Activated CD8-positive, alpha-beta T cell treated with anti-CD3 and anti-CD28 coated beads for 36 hours (primary cell): ENCODE measurements at regions not wholly inside any gene's neighbourhood (a gene's known extent, or its start where the extent isn't known, plus 50 kb on each side); places are given as distances from the start of the nearest gene placed in this dataset.

Source experiments
- ATAC-seq: fragments of 200-7000 bp; cut with Tn5 transposase; one replicate; pipeline ENCODE4 v1.10.0; 2021; ENCODE audit warnings: mild to moderate bottlenecking, moderate library complexity
- CTCF ChIA-PET: fragments of 350-600 bp; sonication (Branson Sonifier 250); formaldehyde crosslinking; loops from one replicate; lab custom pipeline; 2021; ENCODE audit warnings: antibody characterized with exemption; lab: Charles Lee
- POLR2A ChIA-PET: fragments of 350-600 bp; sonication (Branson Sonifier 250); formaldehyde crosslinking; loops from one replicate; lab custom pipeline; 2021; ENCODE audit warnings: antibody characterized with exemption; lab: Charles Lee
- DNase-seq: peaks from one replicate; pipeline ENCODE4 v3.0.0-alpha.2; 2020
- H3K27ac Mint-ChIP-seq: one replicate; pipeline ENCODE4 v1.8.0; 2021; ENCODE audit warnings: mild to moderate bottlenecking, mixed read lengths
- H3K27me3 Mint-ChIP-seq: one replicate; pipeline ENCODE4 v1.8.0; 2021; ENCODE audit warnings: mixed read lengths
- H3K36me3 Mint-ChIP-seq: one replicate; pipeline ENCODE4 v1.8.0; 2021; ENCODE audit warnings: low read depth, mixed read lengths
- H3K4me1 Mint-ChIP-seq: one replicate; pipeline ENCODE4 v1.8.0; 2021; ENCODE audit warnings: low read depth, mixed read lengths
- H3K4me3 Mint-ChIP-seq: one replicate; pipeline ENCODE4 v1.8.0; 2021; ENCODE audit warnings: mild to moderate bottlenecking, moderate library complexity, mixed read lengths
- H3K9me3 Mint-ChIP-seq: one replicate; pipeline ENCODE4 v1.8.0; 2021; ENCODE audit warnings: mixed read lengths
- CTCF ChIP-seq: fragments of 200-600 bp; IDR thresholded peaks from one replicate; pipeline ENCODE4 v1.8.0; 2022; ENCODE audit warnings: antibody characterized with exemption, mild to moderate bottlenecking
- intact Hi-C: fragments of 100-400 bp; cut with micrococcal nuclease; formaldehyde crosslinking; loops from one replicate; pipeline ENCODE4 v1.10.0; 2022

- POLR2A ChIA-PET, result no interaction called here
- CTCF ChIA-PET, result no interaction called here
- H3K36me3 Mint-ChIP-seq, result no peaks in the 10 kb centered on the region
- peaks cover 16% of the 10 kb centered on the region for H3K9me3 Mint-ChIP-seq
- intact Hi-C loops, result no loop called here
- H3K4me1 Mint-ChIP-seq, result no peaks in the 10 kb centered on the region
- DNase-seq (no peak), ATAC-seq (no peak)
- H3K27ac Mint-ChIP-seq, result no peak overlapping the region
- TF ChIP-seq CTCF, result no peak
- H3K4me3 Mint-ChIP-seq, result no peak overlapping the region
- H3K27me3 Mint-ChIP-seq, result no peaks in the 10 kb centered on the region
These were observed 1341.3 kb downstream of the LRFN5 start for GRCh38 chr14:42947991-42948390.

GRCh38 chr14:42944284-42944683 is 1337.6 kb downstream of the LRFN5 start:
- intact Hi-C loops, result no loop called here
- no peak for ATAC-seq
- no peaks in the 10 kb centered on the region for H3K36me3 Mint-ChIP-seq

GRCh38 chr14:42931308-42931707 is 1324.6 kb downstream of the LRFN5 start:
- no peak overlapping the region for H3K4me3 Mint-ChIP-seq
- no peak for DNase-seq
- peaks cover 9% of the 10 kb centered on the region for H3K9me3 Mint-ChIP-seq
- H3K27ac Mint-ChIP-seq, result no peak overlapping the region
- ChIA-PET CTCF (no interaction called here), POLR2A (no interaction called here)
- intact Hi-C loops, result no loop called here
- H3K27me3 Mint-ChIP-seq, result no peaks in the 10 kb centered on the region
- H3K36me3 Mint-ChIP-seq, result no peaks in the 10 kb centered on the region
- no peaks in the 10 kb centered on the region for H3K4me1 Mint-ChIP-seq
- no peak for TF ChIP-seq CTCF
- no peak for ATAC-seq

More at GRCh38 chr14:42944284-42944683, 1337.6 kb downstream of the LRFN5 start:
- no peak for DNase-seq
- no peaks in the 10 kb centered on the region for H3K27me3 Mint-ChIP-seq
- H3K27ac Mint-ChIP-seq, result no peak overlapping the region
- no peaks in the 10 kb centered on the region for H3K4me1 Mint-ChIP-seq
- ChIA-PET POLR2A (no interaction called here), CTCF (no interaction called here)
- TF ChIP-seq CTCF, result no peak
- peaks cover 5% of the 10 kb centered on the region for H3K9me3 Mint-ChIP-seq
- no peak overlapping the region for H3K4me3 Mint-ChIP-seq

- ATAC-seq, result no peak
- ChIA-PET CTCF (no interaction called here), POLR2A (no interaction called here)
- TF ChIP-seq CTCF, result no peak
- Mint-ChIP-seq H3K27me3 (no peaks in the 10 kb centered on the region), H3K4me3 (no peak overlapping the region), H3K27ac (no peak overlapping the region), H3K36me3 (no peaks in the 10 kb centered on the region), H3K9me3 (peaks cover 13% of the 10 kb centered on the region), H3K4me1 (no peaks in the 10 kb centered on the region)
- intact Hi-C loops, result no loop called here
- DNase-seq, result no peak
These were observed 1323.3 kb downstream of the LRFN5 start for GRCh38 chr14:42929806-42930480.

- intact Hi-C loops, result no loop called here
- no peak overlapping the region for H3K4me3 Mint-ChIP-seq
- TF ChIP-seq CTCF, result no peak
- ATAC-seq, result no peak
- no peak for DNase-seq
- POLR2A ChIA-PET, result no interaction called here
- peaks cover 25% of the 10 kb centered on the region for H3K9me3 Mint-ChIP-seq
- CTCF ChIA-PET, result no interaction called here
- H3K36me3 Mint-ChIP-seq, result no peaks in the 10 kb centered on the region
- H3K27me3 Mint-ChIP-seq, result no peaks in the 10 kb centered on the region
- no peak overlapping the region for H3K27ac Mint-ChIP-seq
- no peaks in the 10 kb centered on the region for H3K4me1 Mint-ChIP-seq
These were observed 1320.6 kb downstream of the LRFN5 start for GRCh38 chr14:42927313-42927712.
